Endodermal cell (in vitro differentiated cells): ENCODE measurements at regions not wholly inside any gene's neighbourhood (a gene's known extent, or its start where the extent isn't known, plus 50 kb on each side); places are given as distances from the start of the nearest gene placed in this dataset.

Source experiments
- DNase-seq: peaks from one replicate; pipeline ENCODE4 v3.0.0-alpha.2; 2017
- H3K27ac ChIP-seq: 2 replicates; pipeline ENCODE4 v1.5.1; 2013; ENCODE audit warnings: mild to moderate bottlenecking, low read depth, low read length, moderate library complexity
- H3K27me3 ChIP-seq: 2 replicates; pipeline ENCODE4 v1.6.1; 2013; ENCODE audit warnings: mild to moderate bottlenecking, low read length, moderate library complexity; ENCODE audit not compliant: insufficient read depth, control insufficient read depth, poor library complexity, severe bottlenecking
- H3K36me3 ChIP-seq: 2 replicates; pipeline ENCODE4 v1.7.0; 2013; ENCODE audit warnings: mild to moderate bottlenecking, low read length, moderate library complexity; ENCODE audit not compliant: control insufficient read depth, insufficient read depth
- H3K4me1 ChIP-seq: one replicate; pipeline ENCODE4 v1.7.0; 2013; ENCODE audit warnings: low read length; ENCODE audit not compliant: control insufficient read depth, insufficient read depth
- H3K4me3 ChIP-seq: 2 replicates; pipeline ENCODE4 v1.5.1; 2013; ENCODE audit warnings: mild to moderate bottlenecking, low read length, moderate library complexity
- H3K9ac ChIP-seq: 2 replicates; pipeline ENCODE4 v1.6.1; 2013; ENCODE audit warnings: mild to moderate bottlenecking, low read length, moderate library complexity; ENCODE audit not compliant: poor library complexity, severe bottlenecking; ENCODE audit errors: extremely low read depth
- H3K9me3 ChIP-seq: 2 replicates; pipeline ENCODE4 v1.6.1; 2013; ENCODE audit warnings: mild to moderate bottlenecking, low read length, moderate library complexity; ENCODE audit not compliant: control insufficient read depth
- H3K27ac Mint-ChIP-seq: 2 replicates; pipeline ENCODE4 v1.8.0; 2020; ENCODE audit warnings: mixed read lengths
- H3K27me3 Mint-ChIP-seq: 2 replicates; pipeline ENCODE4 v1.8.0; 2021; ENCODE audit warnings: mild to moderate bottlenecking, mixed read lengths; ENCODE audit not compliant: insufficient read depth
- H3K36me3 Mint-ChIP-seq: 2 replicates; pipeline ENCODE4 v1.8.0; 2020; ENCODE audit warnings: low read depth, mixed read lengths
- H3K4me1 Mint-ChIP-seq: 2 replicates; pipeline ENCODE4 v1.8.0; 2020; ENCODE audit warnings: mixed read lengths
- H3K4me3 Mint-ChIP-seq: 2 replicates; pipeline ENCODE4 v1.8.0; 2020; ENCODE audit warnings: mild to moderate bottlenecking, moderate library complexity, mixed read lengths
- H3K9me3 Mint-ChIP-seq: 2 replicates; pipeline ENCODE4 v1.8.0; 2020; ENCODE audit warnings: mild to moderate bottlenecking, mixed read lengths
- WGBS, 2 experiments: methylation state at CpG; one replicate each; pipeline versions ENCODE4 v1.1.5 to v1.1.7; 2013; ENCODE audit warnings: missing lambda C conversion rate in 2 of 2, mixed read lengths in 1 of 2; ENCODE audit not compliant: insufficient coverage in 1 of 2, insufficient read length in 1 of 2; 5-methylcytosine and 5-hydroxymethylcytosine counted together
- TF ChIP-seq, protein P1 (sequence below): fragments of 200-600 bp; sonication (generic); conservative IDR thresholded peaks from 2 replicates; pipeline ENCODE4 v1.5.0; 2021; ENCODE audit warnings: antibody characterized with exemption, mild to moderate bottlenecking

- H3K9me3 ChIP-seq: peaks cover 26% of the 10 kb centered on the region
- Mint-ChIP-seq H3K4me3 (no peak overlapping the region), H3K36me3 (peaks cover 12% of the 10 kb centered on the region), H3K4me1 (no peaks in the 10 kb centered on the region), H3K9me3 (peaks cover 37% of the 10 kb centered on the region), H3K27me3 (peaks cover 9% of the 10 kb centered on the region), H3K27ac (no peak overlapping the region)
- no peaks in the 10 kb centered on the region for H3K27me3 ChIP-seq
- no peak overlapping the region for H3K4me3 ChIP-seq
- DNase-seq: no peak
- TF ChIP-seq, protein P1, sequence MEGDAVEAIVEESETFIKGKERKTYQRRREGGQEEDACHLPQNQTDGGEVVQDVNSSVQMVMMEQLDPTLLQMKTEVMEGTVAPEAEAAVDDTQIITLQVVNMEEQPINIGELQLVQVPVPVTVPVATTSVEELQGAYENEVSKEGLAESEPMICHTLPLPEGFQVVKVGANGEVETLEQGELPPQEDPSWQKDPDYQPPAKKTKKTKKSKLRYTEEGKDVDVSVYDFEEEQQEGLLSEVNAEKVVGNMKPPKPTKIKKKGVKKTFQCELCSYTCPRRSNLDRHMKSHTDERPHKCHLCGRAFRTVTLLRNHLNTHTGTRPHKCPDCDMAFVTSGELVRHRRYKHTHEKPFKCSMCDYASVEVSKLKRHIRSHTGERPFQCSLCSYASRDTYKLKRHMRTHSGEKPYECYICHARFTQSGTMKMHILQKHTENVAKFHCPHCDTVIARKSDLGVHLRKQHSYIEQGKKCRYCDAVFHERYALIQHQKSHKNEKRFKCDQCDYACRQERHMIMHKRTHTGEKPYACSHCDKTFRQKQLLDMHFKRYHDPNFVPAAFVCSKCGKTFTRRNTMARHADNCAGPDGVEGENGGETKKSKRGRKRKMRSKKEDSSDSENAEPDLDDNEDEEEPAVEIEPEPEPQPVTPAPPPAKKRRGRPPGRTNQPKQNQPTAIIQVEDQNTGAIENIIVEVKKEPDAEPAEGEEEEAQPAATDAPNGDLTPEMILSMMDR: no peak
- H3K36me3 ChIP-seq: no peaks in the 10 kb centered on the region
- no peaks in the 10 kb centered on the region for H3K4me1 ChIP-seq
- H3K9ac ChIP-seq: no peak overlapping the region
- WGBS, 2 experiments: 87 to 91% methylated on average over 4 of the region's 4 CpGs
- H3K27ac ChIP-seq: no peak overlapping the region
These were observed 507.3 kb upstream of the AUTS2 start for GRCh38 chr7:69090936-69091335.

GRCh38 chr7:69091521-69091920 is 506.8 kb upstream of the AUTS2 start:
- no peaks in the 10 kb centered on the region for H3K4me1 Mint-ChIP-seq
- H3K27me3 Mint-ChIP-seq: peaks cover 9% of the 10 kb centered on the region
- Histone ChIP-seq H3K9ac (no peak overlapping the region), H3K36me3 (no peaks in the 10 kb centered on the region), H3K27ac (no peak overlapping the region), H3K9me3 (peaks cover 26% of the 10 kb centered on the region), H3K4me1 (no peaks in the 10 kb centered on the region), H3K4me3 (no peak overlapping the region), H3K27me3 (no peaks in the 10 kb centered on the region)
- H3K4me3 Mint-ChIP-seq: no peak overlapping the region
- no peak overlapping the region for H3K27ac Mint-ChIP-seq
- TF ChIP-seq, protein P1: no peak
- DNase-seq: no peak
- H3K9me3 Mint-ChIP-seq: peaks cover 37% of the 10 kb centered on the region
- H3K36me3 Mint-ChIP-seq: peaks cover 12% of the 10 kb centered on the region
- WGBS, 2 experiments: 87 to 89% methylated on average over 4 of the region's 4 CpGs

DNA sequence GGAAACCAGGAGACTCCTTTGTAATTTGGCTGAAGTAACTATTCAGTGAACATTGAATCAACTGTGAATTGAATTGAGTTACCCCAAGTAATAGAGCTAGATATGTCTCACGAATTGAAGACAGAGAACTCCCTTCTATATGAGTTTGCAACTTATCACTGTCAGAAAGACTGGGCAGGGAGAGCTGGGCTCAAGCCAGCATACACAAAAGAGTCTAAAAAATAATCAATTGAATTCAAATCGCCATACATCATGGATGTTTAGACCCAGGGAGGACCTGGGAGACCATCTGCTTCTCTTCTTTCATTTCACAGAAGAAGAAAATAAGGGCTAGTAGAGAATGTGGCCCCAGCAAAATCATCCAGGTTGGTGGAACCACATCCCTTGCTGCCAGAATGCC is 503.1 kb upstream of the AUTS2 start:
- no peak for DNase-seq
- WGBS, 2 experiments: 89 to 94% methylated on average over 2 of the region's 2 CpGs
- H3K4me1 ChIP-seq: no peaks in the 10 kb centered on the region
- no peak overlapping the region for H3K27ac ChIP-seq
- H3K27me3 ChIP-seq: no peaks in the 10 kb centered on the region
- H3K9ac ChIP-seq: no peak overlapping the region
- Mint-ChIP-seq H3K36me3 (peaks cover 12% of the 10 kb centered on the region), H3K27me3 (peaks cover 4% of the 10 kb centered on the region), H3K4me3 (no peak overlapping the region), H3K27ac (no peak overlapping the region), H3K4me1 (no peaks in the 10 kb centered on the region), H3K9me3 (peaks cover 32% of the 10 kb centered on the region)
- peaks cover 26% of the 10 kb centered on the region for H3K9me3 ChIP-seq
- H3K36me3 ChIP-seq: no peaks in the 10 kb centered on the region
- no peak overlapping the region for H3K4me3 ChIP-seq
- TF ChIP-seq, protein P1: no peak
